ENCODE measurements at regions not wholly inside any gene's neighbourhood (a gene's known extent, or its start where the extent isn't known, plus 50 kb on each side); places are given as distances from the start of the nearest gene placed in this dataset.
"Not testable (repeated sequence)": the region's sequence is repeated elsewhere in the genome, so short reads cannot be mapped to it uniquely, and the experiment has no call there.

DNA sequence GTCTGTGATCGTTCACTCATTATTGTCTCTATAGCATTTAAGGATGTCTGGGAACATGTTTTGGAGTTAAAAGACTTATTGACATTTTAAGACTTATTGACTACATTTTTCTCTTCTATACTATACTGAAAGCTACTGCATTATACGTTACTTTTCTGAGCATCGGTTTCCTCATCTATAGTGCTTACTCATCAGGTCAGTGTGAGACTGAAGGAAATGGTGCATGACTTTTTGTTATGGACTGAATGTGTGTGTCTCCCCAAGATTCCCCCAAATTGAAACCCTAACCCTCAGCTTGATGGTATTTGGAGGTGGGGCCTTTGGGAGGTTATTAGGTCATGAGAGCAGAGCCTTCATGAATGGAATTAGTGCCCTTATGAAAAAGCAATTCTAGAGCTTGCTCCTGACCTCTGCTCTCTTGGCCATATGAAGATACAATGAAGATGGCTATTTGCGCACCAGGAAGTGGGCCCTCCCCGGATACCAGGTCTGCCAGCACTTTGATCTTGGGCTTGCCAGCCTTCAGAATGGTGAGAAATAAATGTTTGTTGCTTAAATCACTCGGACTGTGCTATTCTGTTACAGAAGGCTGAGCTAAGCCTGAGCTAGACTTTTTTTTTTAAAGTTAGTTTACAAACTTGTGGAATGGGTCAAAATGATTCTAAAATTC, 243.7 kb upstream of the RREB1 start:
- DNase-seq (ENCODE audit: low read depth in 2 of 3, low spot score in 1 of 3), result no peak

- DNase-seq (ENCODE audit: low read depth in 2 of 3, low spot score in 1 of 3), result no peak
Observed at GRCh38 chr6:6865611-6866010, 242.2 kb upstream of the RREB1 start.

- DNase-seq (ENCODE audit: low read depth in 2 of 3, low spot score in 1 of 3), result no peak
Observed at GRCh38 chr6:6866656-6867403, 240.9 kb upstream of the RREB1 start.

GRCh38 chr6:6867404-6867799, 240.4 kb upstream of the RREB1 start:
- DNase-seq (ENCODE audit: low read depth in 2 of 3, low spot score in 1 of 3), result no peak

DNA sequence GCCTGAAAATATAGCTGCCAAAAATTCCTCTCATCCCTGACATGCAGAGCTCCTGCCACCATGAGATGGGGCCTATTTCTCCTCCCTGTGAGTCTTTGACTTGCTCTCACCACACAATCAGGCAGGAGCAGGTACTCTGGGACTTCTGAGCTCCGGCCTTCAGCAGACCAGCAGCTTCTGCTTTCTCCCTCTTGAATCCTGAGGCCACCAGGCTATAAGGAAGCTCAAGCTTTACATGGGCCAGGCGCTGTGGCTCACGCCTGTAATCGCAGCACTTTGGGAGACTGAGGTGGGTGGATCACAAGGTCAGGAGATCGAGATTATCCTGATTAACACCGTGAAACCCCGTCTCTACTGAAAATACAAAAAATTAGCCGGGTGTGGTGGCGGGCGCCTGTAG, 238.7 kb upstream of the RREB1 start:
- no peak for DNase-seq (ENCODE audit: low read depth in 2 of 3, low spot score in 1 of 3)

DNA sequence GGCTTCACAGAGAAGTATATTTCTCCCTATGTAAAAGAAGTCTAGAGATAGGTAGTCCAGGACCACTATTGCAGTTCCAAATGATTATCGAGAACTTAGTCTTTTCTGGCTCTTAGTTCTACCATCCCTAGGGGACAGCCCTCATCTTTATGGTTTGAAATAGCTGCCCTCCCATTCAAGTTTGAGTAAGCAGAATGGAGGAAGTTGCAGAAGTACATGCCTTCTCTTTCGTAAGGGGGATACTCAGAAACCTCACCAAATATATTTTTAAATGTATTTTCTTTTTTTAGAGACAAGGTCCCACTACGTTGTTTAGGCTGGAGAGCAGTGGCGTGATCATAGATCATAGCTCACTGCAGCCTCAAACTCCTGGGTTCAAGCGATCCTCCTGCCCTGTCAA, 236.8 kb upstream of the RREB1 start:
- DNase-seq (ENCODE audit: low read depth in 2 of 3, low spot score in 1 of 3), result no peak

DNA sequence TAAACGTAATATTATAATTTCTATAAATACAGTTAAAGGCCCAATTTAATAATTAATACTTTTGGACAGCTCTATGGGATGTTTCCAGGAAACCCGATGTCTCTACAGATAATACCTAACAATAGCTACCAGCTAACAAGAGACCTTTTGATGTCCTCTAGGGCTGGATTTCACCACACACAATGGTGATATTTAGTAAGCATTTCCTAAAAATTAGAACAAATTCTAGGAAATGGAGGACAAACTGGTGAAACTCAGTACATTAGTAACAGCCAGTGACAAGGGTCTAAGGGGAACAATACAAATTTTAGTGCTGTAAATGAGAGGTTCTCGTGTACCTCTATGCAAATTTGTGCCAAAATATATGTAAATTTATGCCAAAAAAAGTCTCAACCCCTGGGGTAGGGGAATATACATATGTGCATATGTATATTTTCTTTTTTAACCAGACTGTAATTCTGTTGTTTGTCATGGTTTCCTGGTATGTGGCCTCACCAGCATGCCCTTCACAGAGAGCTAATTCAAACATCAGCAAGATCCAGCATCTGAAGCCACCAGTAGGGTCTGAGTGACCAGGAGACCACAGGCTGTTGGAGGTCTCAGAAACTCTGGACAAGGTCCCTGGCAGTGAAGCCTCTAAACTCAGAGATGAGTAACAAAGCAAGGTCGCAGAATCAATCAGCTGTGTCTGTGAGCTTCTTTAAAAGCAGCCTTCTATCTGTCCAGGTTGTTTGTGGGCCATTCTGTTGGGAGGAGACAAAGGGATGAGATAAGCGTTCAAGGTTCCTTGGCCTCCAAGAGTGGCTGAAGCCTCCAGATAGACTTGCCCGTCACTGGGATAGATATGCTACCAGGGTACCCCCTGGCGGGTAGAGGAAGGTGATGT, 235.1 kb upstream of the RREB1 start:
- no peak for DNase-seq (ENCODE audit: low read depth in 2 of 3, low spot score in 1 of 3)

GRCh38 chr6:6873778-6874177, 234.0 kb upstream of the RREB1 start:
- DNase-seq (ENCODE audit: low read depth in 2 of 3, low spot score in 1 of 3), result no peak

DNA sequence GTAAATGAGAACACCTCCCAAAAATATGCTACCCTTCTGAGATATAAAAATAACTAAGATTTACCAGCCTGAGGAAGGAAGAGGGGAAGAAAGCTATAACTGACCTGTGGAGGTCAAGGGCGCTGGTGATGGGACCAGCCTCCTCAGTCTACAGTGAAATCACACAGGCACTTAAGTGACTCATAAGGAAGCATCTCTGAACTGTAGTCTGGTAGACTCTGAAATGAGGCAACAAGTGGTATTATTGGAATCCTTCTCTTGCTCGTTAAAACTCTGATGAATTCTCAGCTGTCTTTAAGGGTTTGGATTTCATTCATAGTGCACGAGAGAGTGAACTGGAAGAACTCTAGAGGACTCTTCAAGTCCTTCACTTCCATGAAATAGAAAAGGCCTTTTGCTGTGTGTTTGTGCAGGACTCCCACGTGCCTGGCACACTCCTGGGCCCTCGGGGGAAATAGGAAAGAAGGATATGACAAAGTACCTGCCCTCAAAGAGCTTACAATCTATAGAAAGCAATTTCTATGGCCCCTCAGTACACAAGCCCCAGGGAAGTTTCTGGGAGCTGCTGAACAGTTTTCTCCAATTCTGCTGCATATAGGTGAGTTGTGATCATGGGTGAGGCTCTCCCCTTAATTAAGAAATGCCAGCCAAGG, 231.8 kb upstream of the RREB1 start:
- no peak for DNase-seq (ENCODE audit: low read depth in 2 of 3, low spot score in 1 of 3)

DNA sequence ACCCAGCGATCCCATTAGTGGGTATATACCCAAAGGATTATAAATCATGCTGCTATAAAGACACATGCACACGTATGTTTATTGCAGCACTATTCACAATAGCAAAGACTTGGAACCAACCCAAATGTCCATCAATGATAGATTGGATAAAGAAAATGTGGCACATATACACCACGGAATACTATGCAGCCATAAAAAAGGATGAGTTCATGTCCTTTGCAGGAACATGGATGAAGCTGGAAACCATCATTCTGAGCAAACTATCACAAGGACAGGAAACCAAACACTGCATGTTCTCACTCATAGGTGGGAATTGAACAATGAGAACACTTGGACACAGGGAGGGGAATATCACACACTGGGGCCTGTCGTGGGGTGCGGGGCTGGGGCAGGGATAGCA, 230.0 kb upstream of the RREB1 start:
- not testable (repeated sequence) for DNase-seq (ENCODE audit: low read depth in 2 of 3, low spot score in 1 of 3)

- no peak for DNase-seq (ENCODE audit: low read depth in 2 of 3, low spot score in 1 of 3)
Observed at GRCh38 chr6:6878887-6879585, 228.7 kb upstream of the RREB1 start.

GRCh38 chr6:6879586-6879974, 228.2 kb upstream of the RREB1 start:
- DNase-seq (ENCODE audit: low read depth in 2 of 3, low spot score in 1 of 3), result not testable (repeated sequence)

DNA sequence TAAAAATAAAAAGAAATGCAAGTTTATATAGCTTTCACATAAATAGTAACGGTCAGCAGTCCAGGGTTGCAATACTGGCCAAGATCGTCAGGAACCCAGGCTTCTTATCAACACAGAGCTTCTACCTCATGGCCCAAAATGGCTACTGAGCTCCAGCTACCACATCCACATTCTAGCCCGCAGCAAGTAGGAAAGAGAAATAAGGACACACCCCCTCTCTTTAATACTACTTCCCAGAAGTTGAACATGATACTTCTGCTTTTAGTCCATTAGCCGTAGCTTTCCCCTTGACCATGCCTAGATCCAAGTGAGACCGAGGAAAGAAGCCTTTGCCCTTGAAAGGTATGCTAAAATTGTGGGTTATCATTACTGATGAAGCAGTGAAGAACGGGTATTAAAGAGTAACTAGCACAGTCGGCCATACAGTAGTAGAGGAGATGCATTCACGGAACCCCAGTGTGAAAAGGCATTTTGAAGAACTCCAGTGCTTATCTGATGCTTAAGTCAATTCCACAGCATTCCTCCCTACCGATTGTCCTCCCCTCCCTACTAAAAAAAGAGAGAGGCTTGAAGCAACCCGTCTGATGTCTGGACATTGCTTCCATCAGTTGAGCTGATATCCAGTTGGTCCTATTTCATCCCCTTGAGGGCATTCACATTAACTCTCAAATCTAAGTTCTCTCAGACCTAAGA, 226.9 kb upstream of the RREB1 start:
- DNase-seq (ENCODE audit: low read depth in 2 of 3, low spot score in 1 of 3), result no peak

- no peak for DNase-seq (ENCODE audit: low read depth in 2 of 3, low spot score in 1 of 3)
Observed at GRCh38 chr6:6881438-6882225, 226.1 kb upstream of the RREB1 start.

GRCh38 chr6:6882592-6882991, 225.2 kb upstream of the RREB1 start:
- DNase-seq (ENCODE audit: low read depth in 2 of 3, low spot score in 1 of 3), result no peak

GRCh38 chr6:6883011-6883410, 224.8 kb upstream of the RREB1 start:
- DNase-seq (ENCODE audit: low read depth in 2 of 3, low spot score in 1 of 3), result no peak

DNA sequence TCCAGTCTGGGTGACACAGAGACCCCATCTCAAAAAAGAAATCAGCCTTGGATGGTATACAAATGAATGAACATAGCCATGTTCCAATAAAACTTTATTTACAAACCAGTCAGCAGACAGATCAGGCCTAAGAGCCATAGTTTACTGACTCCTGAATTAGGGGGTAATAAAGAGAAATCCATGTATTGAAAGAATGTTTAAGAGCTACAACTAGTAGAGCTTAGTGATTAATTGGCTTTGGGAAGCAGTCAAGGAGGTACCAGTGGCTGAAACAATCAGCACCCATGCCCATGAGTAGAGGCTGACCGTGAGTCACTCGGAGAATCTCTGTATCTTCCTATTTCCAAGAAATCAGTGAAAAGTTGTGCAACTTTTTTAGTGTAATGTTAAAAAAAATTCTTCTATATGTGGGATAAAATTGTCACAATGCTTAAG, 223.6 kb upstream of the RREB1 start:
- no peak for DNase-seq (ENCODE audit: low read depth in 2 of 3, low spot score in 1 of 3)

GRCh38 chr6:6884916-6885315, 222.8 kb upstream of the RREB1 start:
- DNase-seq (ENCODE audit: low read depth in 2 of 3, low spot score in 1 of 3), result no peak

DNA sequence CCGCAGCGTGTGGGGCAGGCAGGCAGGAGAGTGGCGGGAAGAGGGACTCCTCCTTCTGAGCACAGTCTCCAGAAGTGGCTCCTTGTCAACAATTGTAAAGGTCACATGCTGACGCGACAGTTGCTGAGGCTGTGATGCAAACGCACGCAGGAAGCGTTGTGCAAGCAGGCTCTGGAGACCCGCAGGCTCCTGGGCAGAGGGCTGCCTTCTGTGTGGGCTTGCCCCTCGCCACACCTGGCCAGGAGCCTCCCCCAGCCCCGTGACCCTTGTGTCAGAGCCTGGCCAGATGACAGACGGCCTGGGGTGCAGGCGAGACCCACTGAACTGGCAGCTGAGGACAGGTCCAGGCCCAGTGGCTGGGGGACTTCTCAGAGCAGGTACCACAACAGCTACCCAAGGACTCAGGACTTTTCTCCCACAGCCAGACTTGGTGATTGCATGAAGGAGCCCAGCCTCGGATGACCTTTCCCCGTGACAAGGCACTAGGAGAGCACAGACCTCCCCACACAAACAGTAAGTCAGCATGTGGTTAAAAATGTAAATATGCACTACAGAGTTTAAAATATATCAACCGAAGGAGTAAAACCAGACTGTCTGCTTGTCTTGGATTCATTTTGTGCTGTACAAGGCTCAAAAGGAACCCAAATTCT, 222.1 kb upstream of the RREB1 start:
- DNase-seq (ENCODE audit: low read depth in 2 of 3, low spot score in 1 of 3), result no peak

Measured in stimulated activated CD4-positive, alpha-beta T cell treated with anti-CD3 and anti-CD28 coated beads, Interleukin-12 subunit alpha, Interleukin-12 subunit beta, amount 100 ng/mL, for 48 hours (primary cell).